HEK293 (cell line): ENCODE measurements at regions not wholly inside any gene's neighbourhood (a gene's known extent, or its start where the extent isn't known, plus 50 kb on each side); places are given as distances from the start of the nearest gene placed in this dataset.

Source experiments
- ATF2 ChIP-seq: fragments of 450-650 bp; formaldehyde crosslinking; IDR thresholded peaks from 2 replicates; pipeline ENCODE4 v1.5.1; 2016; ENCODE audit warnings: missing biosample characterization, missing genetic modification characterization, low read depth
- CTCF ChIP-seq: fragments of 450-650 bp; formaldehyde crosslinking; IDR thresholded peaks from 2 replicates; pipeline ENCODE4 v1.5.1; 2016; ENCODE audit warnings: missing biosample characterization, missing genetic modification characterization
- SP2 ChIP-seq: fragments of 450-650 bp; formaldehyde crosslinking; IDR thresholded peaks from 2 replicates; pipeline ENCODE4 v1.5.1; 2016; ENCODE audit warnings: missing biosample characterization, missing genetic modification characterization
- ZBTB11 ChIP-seq: fragments of 450-650 bp; formaldehyde crosslinking; conservative IDR thresholded peaks from 2 replicates; pipeline ENCODE4 v1.5.1; 2016; ENCODE audit warnings: low read depth, missing biosample characterization, missing genetic modification characterization
- ZNF2 ChIP-seq: fragments of 450-650 bp; formaldehyde crosslinking; IDR thresholded peaks from 2 replicates; pipeline ENCODE4 v1.5.1; 2016; ENCODE audit warnings: missing biosample characterization, missing genetic modification characterization
- ZNF214 ChIP-seq: fragments of 450-650 bp; formaldehyde crosslinking; IDR thresholded peaks from 2 replicates; pipeline ENCODE4 v1.5.1; 2017; ENCODE audit warnings: missing biosample characterization, mild to moderate bottlenecking, missing genetic modification characterization, borderline replicate concordance
- ZNF280C ChIP-seq: fragments of 450-650 bp; formaldehyde crosslinking; IDR thresholded peaks from 2 replicates; pipeline ENCODE4 v1.5.1; 2016; ENCODE audit warnings: missing biosample characterization, missing genetic modification characterization
- ZNF561 ChIP-seq: fragments of 450-650 bp; IDR thresholded peaks from 2 replicates; pipeline ENCODE4 v1.5.1; 2018; ENCODE audit warnings: missing biosample characterization, missing genetic modification characterization, borderline replicate concordance
- ZNF626 ChIP-seq: fragments of 450-650 bp; sonication (Bioruptor Pico); formaldehyde crosslinking; IDR thresholded peaks from 2 replicates; pipeline ENCODE4 v1.5.1; 2018; ENCODE audit warnings: missing biosample characterization, missing genetic modification characterization, inconsistent platforms
- ZNF629 ChIP-seq: fragments of 450-650 bp; formaldehyde crosslinking; IDR thresholded peaks from 2 replicates; pipeline ENCODE4 v1.5.1; 2017; ENCODE audit warnings: missing biosample characterization, missing genetic modification characterization
- ZSCAN16 ChIP-seq: fragments of 450-650 bp; formaldehyde crosslinking; IDR thresholded peaks from 2 replicates; pipeline ENCODE4 v1.5.1; 2016; ENCODE audit warnings: missing biosample characterization, missing genetic modification characterization

GRCh38 chr12:24643120-24644119 is 305.5 kb downstream of the BCAT1 start:
- TF ChIP-seq CTCF (tag by site-specific recombination) (no peak), SP2 (tag by site-specific recombination) (no peak), ZNF2 (tag by site-specific recombination) (no peak), ATF2 (tag by site-specific recombination) (no peak), ZNF626 (tag by site-specific recombination) (no peak), ZNF629 (tag by site-specific recombination) (no peak), ZBTB11 (tag by site-specific recombination) (no peak), ZNF561 (no peak), ZNF214 (tag by site-specific recombination) (no peak), ZNF280C (tag by site-specific recombination) (no peak), ZSCAN16 (tag by site-specific recombination) (no peak)
